Mesendoderm (in vitro differentiated cells): ENCODE measurements at regions not wholly inside any gene's neighbourhood (a gene's known extent, or its start where the extent isn't known, plus 50 kb on each side); places are given as distances from the start of the nearest gene placed in this dataset.

ENCODE experiments used
- DNase-seq: peaks from one replicate; pipeline ENCODE4 v3.0.0; 2013
- H2AK5ac ChIP-seq: 2 replicates; pipeline ENCODE4 v1.6.1; 2013; ENCODE audit warnings: low read length, inconsistent platforms
- H2BK120ac ChIP-seq: 2 replicates; pipeline ENCODE4 v1.6.1; 2013; ENCODE audit warnings: low read depth, mild to moderate bottlenecking, low read length, moderate library complexity, mixed read lengths
- H2BK15ac ChIP-seq: replicated peaks from 2 replicates; pipeline ENCODE4 v1.6.1; 2013; ENCODE audit warnings: low read depth, mild to moderate bottlenecking, moderate library complexity
- H2BK5ac ChIP-seq: 2 replicates; pipeline ENCODE4 v1.6.1; 2013; ENCODE audit warnings: low read length, inconsistent platforms
- H3K18ac ChIP-seq: 2 replicates; pipeline ENCODE4 v1.6.1; 2013; ENCODE audit warnings: mild to moderate bottlenecking, low read length, mixed read lengths
- H3K23ac ChIP-seq: one replicate; pipeline ENCODE4 v1.6.1; 2013; ENCODE audit warnings: low read length
- H3K27ac ChIP-seq: 2 replicates; pipeline ENCODE4 v1.5.1; 2013; ENCODE audit warnings: low read depth, mild to moderate bottlenecking, inconsistent platforms, low read length, moderate library complexity
- H3K27me3 ChIP-seq: 2 replicates; pipeline ENCODE4 v1.6.1; 2013; ENCODE audit warnings: low read length, control low read depth, mild to moderate bottlenecking, inconsistent platforms; ENCODE audit not compliant: insufficient read depth, poor library complexity
- H3K36me3 ChIP-seq: 2 replicates; pipeline ENCODE4 v1.6.1; 2013; ENCODE audit warnings: low read length, inconsistent platforms; ENCODE audit not compliant: control insufficient read depth, insufficient read depth
- H3K4ac ChIP-seq: one replicate; pipeline ENCODE4 v1.6.1; 2013; ENCODE audit warnings: low read depth, mild to moderate bottlenecking, low read length, moderate library complexity
- H3K4me1 ChIP-seq: 2 replicates; pipeline ENCODE4 v1.6.1; 2013; ENCODE audit warnings: low read depth, low read length, inconsistent platforms; ENCODE audit not compliant: control insufficient read depth
- H3K4me2 ChIP-seq: 2 replicates; pipeline ENCODE4 v1.6.1; 2013; ENCODE audit warnings: low read length
- H3K4me3 ChIP-seq: 2 replicates; pipeline ENCODE4 v1.5.1; 2013; ENCODE audit warnings: mild to moderate bottlenecking, low read length
- H3K56ac ChIP-seq: one replicate; pipeline ENCODE4 v1.6.1; 2013; ENCODE audit warnings: low read length
- H3K79me1 ChIP-seq: 2 replicates; pipeline ENCODE4 v1.6.1; 2013; ENCODE audit warnings: low read length, inconsistent platforms
- H3K79me2 ChIP-seq: 2 replicates; pipeline ENCODE4 v1.6.1; 2013; ENCODE audit warnings: mild to moderate bottlenecking, low read length; ENCODE audit not compliant: control insufficient read depth, insufficient read depth
- H3K9ac ChIP-seq: 2 replicates; pipeline ENCODE4 v1.6.1; 2013; ENCODE audit warnings: low read length, inconsistent platforms
- H4K5ac ChIP-seq: one replicate; pipeline ENCODE4 v1.6.1; 2013; ENCODE audit warnings: low read length
- H4K8ac ChIP-seq: one replicate; pipeline ENCODE4 v1.6.1; 2013; ENCODE audit warnings: low read depth, mild to moderate bottlenecking, control low read depth, low read length, moderate library complexity
- WGBS: extraction: QIAGEN DNeasy Blood & Tissue Kit; methylation state at CpG from one replicate; pipeline ENCODE4 v1.1.7; 2013; ENCODE audit warnings: low lambda C conversion rate, missing lambda C conversion rate; ENCODE audit not compliant: insufficient coverage; ENCODE audit errors: extremely low coverage; 5-methylcytosine and 5-hydroxymethylcytosine counted together

DNA sequence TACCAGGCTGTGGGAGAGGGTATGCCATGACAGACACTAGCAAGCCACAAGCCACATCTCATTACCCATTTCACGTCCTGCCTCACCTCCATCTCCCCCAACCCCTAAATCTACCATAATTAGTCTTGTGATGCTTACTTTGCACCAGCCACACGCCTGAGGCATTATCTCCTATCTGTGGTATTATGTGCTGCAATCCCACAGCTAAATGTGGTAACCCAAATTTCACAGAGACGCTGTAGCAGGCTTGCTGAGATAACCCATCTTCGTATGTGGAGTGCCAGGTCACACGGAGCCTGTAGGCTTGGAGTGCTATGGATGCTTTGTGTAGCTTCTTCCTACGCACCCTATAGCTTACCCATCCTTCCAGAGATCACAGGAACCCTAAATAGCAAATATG lies 256.7 kb upstream of the KCNH8 start:
- Histone ChIP-seq H4K8ac (no peak overlapping the region), H3K79me1 (no peaks in the 10 kb centered on the region), H3K79me2 (no peaks in the 10 kb centered on the region), H2BK120ac (no peak overlapping the region), H3K27me3 (no peaks in the 10 kb centered on the region), H2BK15ac (no peak overlapping the region), H2AK5ac (no peak overlapping the region), H3K36me3 (no peaks in the 10 kb centered on the region), H3K18ac (no peak overlapping the region), H4K5ac (no peak overlapping the region), H3K4me2 (no peak overlapping the region), H3K4ac (no peak overlapping the region), H3K4me3 (no peak overlapping the region), H2BK5ac (no peak overlapping the region), H3K56ac (no peak overlapping the region), H3K27ac (no peak overlapping the region), H3K23ac (no peak overlapping the region), H3K9ac (no peak overlapping the region), H3K4me1 (no peaks in the 10 kb centered on the region)
- no CpG with 5 or more reads among the region's 6 CpGs for whole genome bisulfite sequencing
- DNase-seq: no peak

DNA sequence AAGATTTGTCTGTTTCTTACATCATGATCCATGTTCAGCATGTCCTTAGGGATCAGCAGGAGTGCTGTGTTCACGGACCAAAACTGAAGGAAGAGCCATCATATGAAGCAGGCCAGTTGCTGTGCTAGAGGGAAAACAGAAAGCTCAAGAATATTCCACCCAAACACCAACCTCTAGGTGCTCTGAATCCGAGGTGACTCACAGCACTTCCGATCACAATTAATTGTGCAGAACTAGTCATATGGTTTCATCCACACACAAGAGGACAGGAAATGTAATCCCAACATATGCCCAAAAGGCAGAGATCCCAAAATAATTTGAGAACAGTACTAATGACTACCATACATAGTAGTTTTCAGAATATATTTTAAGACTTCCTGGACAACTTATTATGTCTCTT lies 257.9 kb upstream of the KCNH8 start:
- no peak overlapping the region for H3K27ac ChIP-seq
- no CpG with 5 or more reads among the region's 3 CpGs for WGBS
- DNase-seq: no peak

DNA sequence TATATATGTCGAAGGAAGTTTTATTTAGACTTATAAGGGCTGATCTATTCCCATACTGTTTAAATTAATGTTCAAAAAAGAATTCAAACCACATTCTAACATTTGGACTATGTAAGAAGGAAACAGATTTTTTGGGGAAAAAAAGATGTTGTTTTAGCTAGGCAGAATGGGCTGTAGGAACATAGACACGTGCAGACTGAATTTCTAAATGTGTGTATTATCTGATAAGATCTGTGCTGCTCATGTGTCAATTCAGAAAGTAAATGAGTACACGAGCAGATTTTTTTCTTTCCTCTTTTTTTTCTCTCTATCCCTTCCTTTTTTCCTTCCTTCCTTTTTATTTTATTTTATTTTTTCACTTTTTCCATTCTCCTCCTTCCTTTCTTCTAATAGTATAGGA lies 259.5 kb upstream of the KCNH8 start:
- no peaks in the 10 kb centered on the region for H3K27me3 ChIP-seq
- DNase-seq: no peak
- H2AK5ac ChIP-seq: no peak overlapping the region
- H4K5ac ChIP-seq: no peak overlapping the region
- H3K4me2 ChIP-seq: no peak overlapping the region
- H3K4me1 ChIP-seq: no peaks in the 10 kb centered on the region
- H3K36me3 ChIP-seq: no peaks in the 10 kb centered on the region
- no peak overlapping the region for H2BK120ac ChIP-seq
- no peak overlapping the region for H2BK15ac ChIP-seq
- H3K79me2 ChIP-seq: no peaks in the 10 kb centered on the region
- no peak overlapping the region for H3K9ac ChIP-seq
- H3K79me1 ChIP-seq: no peaks in the 10 kb centered on the region
- H3K27ac ChIP-seq: no peak overlapping the region
- H3K4ac ChIP-seq: no peak overlapping the region
- no CpG with 5 or more reads among the region's 3 CpGs for WGBS
- no peak overlapping the region for H3K23ac ChIP-seq
- H3K4me3 ChIP-seq: no peak overlapping the region
- no peak overlapping the region for H3K18ac ChIP-seq
- H2BK5ac ChIP-seq: no peak overlapping the region
- no peak overlapping the region for H3K56ac ChIP-seq
- H4K8ac ChIP-seq: no peak overlapping the region

More for the DNA sequence above, 257.9 kb upstream of the KCNH8 start:
- no peak overlapping the region for H4K8ac ChIP-seq
- no peak overlapping the region for H2BK120ac ChIP-seq
- H3K79me1 ChIP-seq: no peaks in the 10 kb centered on the region
- no peaks in the 10 kb centered on the region for H3K79me2 ChIP-seq
- H3K4ac ChIP-seq: no peak overlapping the region
- no peak overlapping the region for H4K5ac ChIP-seq
- no peak overlapping the region for H3K56ac ChIP-seq
- no peaks in the 10 kb centered on the region for H3K27me3 ChIP-seq
- H2BK15ac ChIP-seq: no peak overlapping the region
- H3K23ac ChIP-seq: no peak overlapping the region
- no peak overlapping the region for H3K18ac ChIP-seq
- H3K4me1 ChIP-seq: no peaks in the 10 kb centered on the region
- H3K9ac ChIP-seq: no peak overlapping the region
- H3K4me3 ChIP-seq: no peak overlapping the region
- H3K36me3 ChIP-seq: no peaks in the 10 kb centered on the region
- H3K4me2 ChIP-seq: no peak overlapping the region
- no peak overlapping the region for H2BK5ac ChIP-seq
- no peak overlapping the region for H2AK5ac ChIP-seq

GRCh38 chr3:18888370-18888769 lies 259.9 kb upstream of the KCNH8 start:
- H2BK5ac ChIP-seq: no peak overlapping the region

DNA sequence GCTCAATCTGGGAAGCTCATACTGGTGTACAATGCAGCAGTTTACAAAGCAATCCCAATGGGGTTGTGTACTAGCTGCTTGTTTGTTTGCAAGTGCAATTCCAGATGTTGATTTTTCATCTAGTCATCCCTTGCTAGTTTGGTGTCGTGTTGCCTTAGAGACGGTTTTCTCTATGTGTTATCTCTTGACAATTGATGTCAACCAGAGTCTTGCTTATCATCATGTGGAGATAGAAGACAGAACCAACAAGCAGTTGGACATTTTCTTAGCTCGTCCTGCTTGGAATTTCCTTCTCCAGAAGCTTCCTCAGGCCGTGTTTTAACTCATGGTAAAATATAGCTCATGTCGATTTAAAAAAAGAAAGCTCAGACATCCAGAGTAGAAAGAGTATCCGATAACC lies 262.0 kb upstream of the KCNH8 start:
- Histone ChIP-seq H3K36me3 (no peaks in the 10 kb centered on the region), H3K79me1 (no peaks in the 10 kb centered on the region), H3K18ac (no peak overlapping the region), H2AK5ac (no peak overlapping the region), H3K4me1 (no peaks in the 10 kb centered on the region), H3K9ac (no peak overlapping the region), H3K56ac (no peak overlapping the region), H3K27ac (no peak overlapping the region), H2BK120ac (no peak overlapping the region), H3K27me3 (no peaks in the 10 kb centered on the region), H3K4me2 (no peak overlapping the region), H3K79me2 (no peaks in the 10 kb centered on the region), H3K4ac (no peak overlapping the region), H4K5ac (no peak overlapping the region), H2BK5ac (no peak overlapping the region), H3K4me3 (no peak overlapping the region), H2BK15ac (no peak overlapping the region), H4K8ac (no peak overlapping the region), H3K23ac (no peak overlapping the region)
- no CpG with 5 or more reads among the region's 6 CpGs for WGBS
- peak; percentile 8 for DNase-seq

More at GRCh38 chr3:18888370-18888769, 259.9 kb upstream of the KCNH8 start:
- no peaks in the 10 kb centered on the region for H3K27me3 ChIP-seq
- H3K36me3 ChIP-seq: no peaks in the 10 kb centered on the region
- no peak overlapping the region for H3K27ac ChIP-seq
- H3K4me3 ChIP-seq: no peak overlapping the region
- H4K5ac ChIP-seq: no peak overlapping the region
- no peaks in the 10 kb centered on the region for H3K79me1 ChIP-seq
- peak; percentile 5 for DNase-seq
- no peak overlapping the region for H3K18ac ChIP-seq
- no peak overlapping the region for H3K56ac ChIP-seq
- WGBS: no CpG with 5 or more reads among the region's 4 CpGs
- H3K4ac ChIP-seq: no peak overlapping the region
- no peak overlapping the region for H3K23ac ChIP-seq
- H2AK5ac ChIP-seq: no peak overlapping the region
- no peak overlapping the region for H3K9ac ChIP-seq
- no peaks in the 10 kb centered on the region for H3K79me2 ChIP-seq
- H3K4me1 ChIP-seq: no peaks in the 10 kb centered on the region
- H3K4me2 ChIP-seq: no peak overlapping the region
- H2BK120ac ChIP-seq: no peak overlapping the region
- H4K8ac ChIP-seq: no peak overlapping the region
- no peak overlapping the region for H2BK15ac ChIP-seq

- no peak for DNase-seq
- H3K9ac ChIP-seq: no peak overlapping the region
- H3K23ac ChIP-seq: no peak overlapping the region
- no peak overlapping the region for H2AK5ac ChIP-seq
- H3K56ac ChIP-seq: no peak overlapping the region
- no peaks in the 10 kb centered on the region for H3K36me3 ChIP-seq
- H2BK5ac ChIP-seq: no peak overlapping the region
- no CpG with 5 or more reads among the region's 6 CpGs for WGBS
- H3K4ac ChIP-seq: no peak overlapping the region
- no peak overlapping the region for H3K18ac ChIP-seq
- H2BK120ac ChIP-seq: no peak overlapping the region
- H4K5ac ChIP-seq: no peak overlapping the region
- H3K4me2 ChIP-seq: no peak overlapping the region
- H3K79me1 ChIP-seq: no peaks in the 10 kb centered on the region
- no peak overlapping the region for H2BK15ac ChIP-seq
- H3K4me3 ChIP-seq: no peak overlapping the region
- H3K4me1 ChIP-seq: no peaks in the 10 kb centered on the region
- no peak overlapping the region for H3K27ac ChIP-seq
- H3K79me2 ChIP-seq: no peaks in the 10 kb centered on the region
- H3K27me3 ChIP-seq: no peaks in the 10 kb centered on the region
- no peak overlapping the region for H4K8ac ChIP-seq
Measured at GRCh38 chr3:18885612-18886011, 262.7 kb upstream of the KCNH8 start.
